KMS-11 (cell line): ENCODE measurements at regions not wholly inside any gene's neighbourhood (a gene's known extent, or its start where the extent isn't known, plus 50 kb on each side); places are given as distances from the start of the nearest gene placed in this dataset.

Experiments
- H2AFZ ChIP-seq: fragments of 200-600 bp; sonication (generic); 2 replicates; pipeline ENCODE4 v1.6.1; 2016; ENCODE audit warnings: antibody characterized with exemption, mixed run types, low read depth
- H3K27ac ChIP-seq: fragments of 200-600 bp; sonication (generic); 2 replicates; pipeline ENCODE4 v1.6.1; 2016; ENCODE audit warnings: mild to moderate bottlenecking, mixed run types
- H3K27me3 ChIP-seq: fragments of 200-600 bp; sonication (generic); 2 replicates; pipeline ENCODE4 v1.6.1; 2017; ENCODE audit warnings: mild to moderate bottlenecking, low read depth, mixed run types, moderate library complexity; ENCODE audit not compliant: insufficient read depth
- H3K36me3 ChIP-seq: fragments of 200-600 bp; sonication (generic); 2 replicates; pipeline ENCODE4 v1.6.1; 2017; ENCODE audit warnings: mild to moderate bottlenecking, mixed run types; ENCODE audit not compliant: insufficient read depth
- H3K4me1 ChIP-seq: fragments of 200-600 bp; sonication (generic); 2 replicates; pipeline ENCODE4 v1.6.1; 2016; ENCODE audit warnings: mild to moderate bottlenecking, low read depth, mixed run types; ENCODE audit not compliant: poor library complexity, severe bottlenecking
- H3K4me2 ChIP-seq: fragments of 200-600 bp; sonication (generic); 2 replicates; pipeline ENCODE4 v1.7.0; 2016; ENCODE audit warnings: mild to moderate bottlenecking, mixed run types
- H3K4me3 ChIP-seq: fragments of 200-600 bp; sonication (generic); IDR thresholded peaks from 2 replicates; pipeline ENCODE4 v1.6.1; 2017; ENCODE audit warnings: low read depth, low read length, mixed read lengths; ENCODE audit not compliant: insufficient read depth
- H3K79me2 ChIP-seq: fragments of 200-600 bp; sonication (generic); 2 replicates; pipeline ENCODE4 v1.6.1; 2016; ENCODE audit warnings: low read depth, mixed run types; ENCODE audit not compliant: insufficient read depth
- H3K9ac ChIP-seq: fragments of 200-600 bp; sonication (generic); 2 replicates; pipeline ENCODE4 v1.6.1; 2016; ENCODE audit warnings: mild to moderate bottlenecking, mixed run types
- H4K20me1 ChIP-seq: fragments of 200-600 bp; sonication (generic); 2 replicates; pipeline ENCODE4 v1.6.1; 2016; ENCODE audit warnings: mild to moderate bottlenecking, mixed run types; ENCODE audit not compliant: insufficient read depth
- CTCF ChIP-seq: fragments of 200-600 bp; sonication (generic); conservative IDR thresholded peaks from 2 replicates; pipeline ENCODE4 v1.6.1; 2017; ENCODE audit warnings: low read depth, mild to moderate bottlenecking, antibody characterized with exemption, low read length, moderate library complexity, mixed read lengths

GRCh38 chr10:133007360-133007858 lies 65.0 kb upstream of the CFAP46 start:
- H2AFZ ChIP-seq: no peak overlapping the region
- no peaks in the 10 kb centered on the region for H3K36me3 ChIP-seq
- H3K4me2 ChIP-seq: no peak overlapping the region
- no peak for TF ChIP-seq CTCF
- H3K79me2 ChIP-seq: no peaks in the 10 kb centered on the region
- H3K27me3 ChIP-seq: peaks cover 9% of the 10 kb centered on the region; the same call in 1 of the 2 replicates
- H3K9ac ChIP-seq: no peak overlapping the region
- H3K4me3 ChIP-seq: no peak overlapping the region
- H3K27ac ChIP-seq: no peak overlapping the region
- H3K4me1 ChIP-seq: no peaks in the 10 kb centered on the region
- H4K20me1 ChIP-seq: no peaks in the 10 kb centered on the region

GRCh38 chr10:133006806-133007205 lies 64.4 kb upstream of the CFAP46 start:
- Histone ChIP-seq H4K20me1 (no peaks in the 10 kb centered on the region), H3K27me3 (peaks cover 14% of the 10 kb centered on the region; the same call in 1 of the 2 replicates), H3K36me3 (no peaks in the 10 kb centered on the region), H3K4me1 (no peaks in the 10 kb centered on the region), H2AFZ (no peak overlapping the region), H3K27ac (no peak overlapping the region), H3K9ac (no peak overlapping the region), H3K4me2 (no peak overlapping the region), H3K4me3 (no peak overlapping the region), H3K79me2 (no peaks in the 10 kb centered on the region)
- TF ChIP-seq CTCF: no peak

- no peak overlapping the region for H3K27ac ChIP-seq
- TF ChIP-seq CTCF: no peak
- no peak overlapping the region for H3K4me2 ChIP-seq
- no peak overlapping the region for H2AFZ ChIP-seq
- no peak overlapping the region for H3K9ac ChIP-seq
- H3K27me3 ChIP-seq: peaks cover 17% of the 10 kb centered on the region; the same call in 1 of the 2 replicates
- H3K4me3 ChIP-seq: no peak overlapping the region
- H3K4me1 ChIP-seq: no peaks in the 10 kb centered on the region
- H3K79me2 ChIP-seq: no peaks in the 10 kb centered on the region
- H3K36me3 ChIP-seq: no peaks in the 10 kb centered on the region
- no peaks in the 10 kb centered on the region for H4K20me1 ChIP-seq
Observed at GRCh38 chr10:133006202-133006601, 63.8 kb upstream of the CFAP46 start.

GRCh38 chr10:133004478-133004877 lies 62.1 kb upstream of the CFAP46 start:
- H2AFZ ChIP-seq: no peak overlapping the region
- H3K27me3 ChIP-seq: peaks cover 22% of the 10 kb centered on the region; the same call in 1 of the 2 replicates
- no peak overlapping the region for H3K9ac ChIP-seq
- H3K4me1 ChIP-seq: no peaks in the 10 kb centered on the region
- H3K79me2 ChIP-seq: no peaks in the 10 kb centered on the region
- no peak for TF ChIP-seq CTCF
- no peaks in the 10 kb centered on the region for H4K20me1 ChIP-seq
- H3K27ac ChIP-seq: no peak overlapping the region
- H3K36me3 ChIP-seq: no peaks in the 10 kb centered on the region
- H3K4me3 ChIP-seq: no peak overlapping the region
- H3K4me2 ChIP-seq: no peak overlapping the region
